Omental fat pad (tissue), 3 donors: ENCODE measurements at regions not wholly inside any gene's neighbourhood (a gene's known extent, or its start where the extent isn't known, plus 50 kb on each side); places are given as distances from the start of the nearest gene placed in this dataset.

Experiments used
- ATAC-seq: fragments of 150-250 bp; one replicate; pipeline ENCODE4 v1.9.1; 2016; ENCODE audit warnings: mild to moderate bottlenecking, moderate library complexity; ENCODE audit not compliant: low FRiP score
- DNase-seq: peaks from one replicate; pipeline ENCODE4 v3.0.0-alpha.2; 2019; ENCODE audit warnings: low spot score
- CTCF ChIP-seq, 3 donors: fragments of 450-650 bp; IDR thresholded peaks; one replicate each; pipeline ENCODE4 v1.5.1; 2016 to 2017; ENCODE audit warnings: antibody characterized with exemption in 3 of 3, mild to moderate bottlenecking in 3 of 3, moderate library complexity in 2 of 3

DNA sequence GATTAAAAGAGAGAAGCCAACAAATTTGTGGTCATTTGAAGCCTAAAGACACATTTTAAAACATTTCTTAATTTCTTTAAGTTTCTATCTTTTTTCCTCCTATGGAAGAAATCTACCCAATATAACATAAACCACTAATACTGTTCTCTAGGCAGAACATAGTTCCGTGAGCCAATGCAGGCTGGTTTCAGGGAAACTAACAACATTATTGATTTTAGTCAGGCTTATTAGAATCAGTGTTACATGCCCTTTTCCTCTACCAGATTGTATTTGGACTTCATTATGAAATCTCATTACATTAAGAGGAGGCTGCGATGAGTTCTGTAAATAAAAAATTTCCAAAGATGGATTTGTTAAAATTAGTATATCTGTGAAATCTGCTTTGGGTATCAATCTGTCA lies 249.9 kb downstream of the PTBP2 start:
- no peak for TF ChIP-seq CTCF (IDR thresholded peaks at IDR 0.05)
- DNase-seq (no peak), ATAC-seq (no peak)

DNA sequence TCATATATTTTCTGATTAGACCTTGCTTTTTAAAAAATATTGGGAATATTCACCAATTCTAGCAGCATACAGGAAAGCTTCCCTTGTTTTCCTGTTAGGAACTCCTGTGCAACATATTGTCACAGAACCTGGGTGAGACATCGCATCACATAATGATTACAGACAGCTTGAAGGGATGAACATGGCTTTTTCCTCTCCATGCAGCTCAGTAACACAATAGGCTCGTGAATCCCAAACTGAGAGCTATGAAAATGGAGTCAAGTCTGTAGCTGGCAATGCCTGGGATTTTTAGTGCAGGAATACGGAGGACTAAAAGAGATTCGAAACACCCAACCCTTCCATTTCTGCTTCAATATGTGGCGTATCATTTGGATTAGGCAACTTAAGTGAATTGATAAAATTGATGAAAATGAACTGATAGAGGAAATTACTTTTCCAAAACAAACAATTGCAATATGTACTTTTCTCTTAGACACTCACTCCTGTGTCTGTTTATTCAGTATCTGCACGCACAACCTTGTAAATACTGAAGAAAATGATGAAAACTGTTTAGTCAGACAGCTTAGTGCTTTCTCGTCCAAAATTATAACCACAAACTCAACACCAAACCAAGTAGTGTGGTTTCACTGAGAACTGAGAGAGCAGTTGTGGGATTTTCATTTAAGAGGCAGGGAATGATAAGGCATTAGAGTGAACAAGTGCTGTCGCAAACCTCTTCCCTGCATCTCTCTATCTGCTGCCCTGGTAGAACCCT lies 250.4 kb downstream of the PTBP2 start:
- TF ChIP-seq CTCF (IDR thresholded peaks at IDR 0.05) = no peak
- no peak for ATAC-seq

DNA sequence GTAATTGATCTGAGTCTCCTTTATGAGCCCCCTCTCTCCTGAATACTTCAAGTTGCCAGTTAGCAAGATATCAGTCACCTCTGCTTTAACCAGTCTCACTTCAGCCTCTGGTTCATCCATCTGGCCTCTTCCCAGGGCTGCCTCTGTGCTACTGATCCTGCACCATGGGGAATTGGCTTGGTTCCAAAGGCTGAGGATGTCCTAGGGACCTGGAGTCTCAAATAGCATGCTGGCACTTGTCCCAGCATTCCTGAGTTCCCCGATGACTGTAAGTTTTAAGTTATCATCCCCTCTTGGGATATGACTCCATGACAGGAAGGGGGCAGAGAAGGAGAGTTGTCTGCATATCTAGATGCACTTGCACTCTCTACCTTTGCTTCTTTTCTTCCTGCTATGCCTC lies 252.0 kb downstream of the PTBP2 start:
- no peak for TF ChIP-seq CTCF (IDR thresholded peaks at IDR 0.05)
- DNase-seq (no peak), ATAC-seq (no peak)

More for the DNA sequence above, 250.4 kb downstream of the PTBP2 start:
- no peak for DNase-seq

DNA sequence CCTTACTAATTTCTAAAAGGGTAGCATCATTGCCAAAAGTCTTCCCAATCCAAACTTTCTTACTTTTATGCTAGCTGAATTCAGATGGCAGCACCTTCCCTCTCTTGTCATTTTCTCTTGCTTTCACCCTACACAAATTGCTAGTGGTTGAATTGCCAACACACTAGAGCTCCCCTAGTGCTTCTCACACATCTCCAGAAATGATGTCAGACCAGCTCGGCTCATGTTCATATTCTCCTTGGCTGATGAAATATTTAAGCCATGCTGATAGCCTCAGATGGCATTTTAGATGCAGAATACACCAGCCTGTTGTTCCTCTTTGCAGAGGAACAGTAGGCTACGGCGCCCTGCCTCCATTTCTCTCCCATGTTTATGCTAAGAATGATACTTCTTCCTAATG lies 256.9 kb downstream of the PTBP2 start:
- DNase-seq (no peak), ATAC-seq (no peak)
- TF ChIP-seq CTCF (IDR thresholded peaks at IDR 0.05) = no peak

GRCh38 chr1:96978901-96979300 lies 257.3 kb downstream of the PTBP2 start:
- no peak for ATAC-seq
- TF ChIP-seq CTCF (IDR thresholded peaks at IDR 0.05) = no peak
- DNase-seq = no peak

DNA sequence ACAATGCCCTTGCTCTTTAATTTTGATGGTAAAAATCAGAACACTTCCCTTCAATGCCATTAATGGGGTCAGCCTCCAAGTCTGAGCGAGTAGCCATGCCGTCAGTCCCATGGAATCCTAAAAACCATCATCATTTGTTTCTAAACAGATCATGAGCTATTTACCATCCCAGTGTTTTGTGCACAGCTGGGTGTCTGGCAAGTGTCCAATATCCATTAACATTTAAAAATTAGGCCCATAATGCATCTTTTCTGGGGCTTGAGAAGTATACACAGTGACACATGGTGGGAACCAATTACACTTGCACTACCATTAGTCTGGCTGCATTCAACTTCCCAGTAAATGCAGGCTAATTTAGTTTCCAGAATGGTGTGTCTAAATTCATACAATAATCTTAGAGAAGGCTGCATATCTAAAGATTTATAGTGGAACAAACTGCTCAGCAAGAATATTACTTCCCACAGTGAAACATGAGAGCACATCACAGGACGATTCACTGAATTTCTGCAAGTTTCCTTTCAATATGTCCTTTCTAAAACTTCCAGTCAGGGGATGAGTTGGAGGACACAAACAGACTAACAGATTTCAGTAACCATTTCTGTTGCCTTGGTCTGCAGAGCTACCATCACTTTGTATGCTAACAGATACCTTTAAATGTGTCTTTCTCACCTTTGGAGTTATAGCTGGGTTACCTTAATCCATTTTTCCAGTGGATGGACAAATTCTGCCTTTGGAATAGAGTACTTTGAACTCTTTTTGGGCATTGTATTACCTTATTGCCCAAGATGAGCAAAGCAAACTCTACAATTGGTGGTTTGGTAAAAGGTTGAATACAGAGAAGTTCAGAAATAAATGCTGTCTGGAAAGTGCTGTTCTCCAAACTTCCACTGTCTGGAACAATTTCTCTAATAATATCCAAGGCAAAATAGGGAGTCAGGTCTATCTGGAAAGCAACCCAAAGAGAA lies 258.0 kb downstream of the PTBP2 start:
- ATAC-seq = no peak
- TF ChIP-seq CTCF (IDR thresholded peaks at IDR 0.05) = no peak
- DNase-seq = no peak
